Astrocyte of the hippocampus (primary cell): ENCODE measurements at regions not wholly inside any gene's neighbourhood (a gene's known extent, or its start where the extent isn't known, plus 50 kb on each side); places are given as distances from the start of the nearest gene placed in this dataset.

Experiments
- DNase-seq: peaks from one replicate; pipeline ENCODE4 v3.0.0; 2011; ENCODE audit warnings: low read depth, low spot score

DNA sequence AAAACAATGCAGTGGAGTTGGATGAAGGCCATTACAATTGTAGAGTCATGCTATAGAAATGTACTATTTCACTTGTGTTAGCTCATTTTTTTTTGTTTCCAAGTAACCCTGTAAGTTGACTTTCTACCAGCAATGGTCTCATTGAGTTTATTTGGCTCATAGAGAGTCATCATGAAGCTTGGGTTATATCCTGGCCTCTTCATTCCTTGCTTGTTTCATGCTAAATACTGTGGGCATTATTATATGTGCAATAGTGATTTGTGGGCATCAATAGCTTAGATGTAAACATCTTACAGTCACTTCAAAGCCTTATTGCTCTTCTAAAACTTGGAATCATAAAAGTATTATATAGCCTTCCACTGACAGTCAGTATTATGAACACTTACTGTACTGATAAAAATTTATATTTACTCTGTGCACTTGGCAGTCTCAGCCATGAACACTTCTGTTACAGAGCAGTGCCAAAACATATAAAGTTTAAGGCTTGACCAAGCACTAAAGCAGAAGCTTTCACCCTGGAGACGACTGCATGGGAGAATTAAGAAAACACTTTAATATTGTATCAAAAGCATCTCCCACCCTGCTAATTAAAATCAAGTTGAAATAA, 751.2 kb downstream of the SATB2 start:
- DNase-seq, result peak; percentile 7

DNA sequence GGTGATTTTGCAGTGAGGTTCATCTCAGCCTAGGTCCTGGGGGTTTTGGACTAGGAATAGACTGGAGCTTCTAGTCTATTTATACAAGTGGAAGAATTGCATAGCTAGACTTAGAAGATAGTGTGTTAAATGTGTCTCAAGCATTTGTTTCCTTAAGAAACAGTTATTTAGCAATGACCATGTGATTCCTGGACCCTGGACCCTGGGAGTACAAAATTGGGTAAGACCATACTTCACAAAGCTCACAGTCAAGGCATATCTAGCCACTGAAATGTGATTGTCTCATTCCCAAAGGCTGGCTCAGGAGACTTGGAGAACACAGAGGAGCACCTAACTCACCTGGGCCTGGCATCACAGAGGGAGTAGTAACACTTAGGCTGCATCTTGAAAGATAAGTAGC, 754.5 kb downstream of the SATB2 start:
- no peak for DNase-seq

DNA sequence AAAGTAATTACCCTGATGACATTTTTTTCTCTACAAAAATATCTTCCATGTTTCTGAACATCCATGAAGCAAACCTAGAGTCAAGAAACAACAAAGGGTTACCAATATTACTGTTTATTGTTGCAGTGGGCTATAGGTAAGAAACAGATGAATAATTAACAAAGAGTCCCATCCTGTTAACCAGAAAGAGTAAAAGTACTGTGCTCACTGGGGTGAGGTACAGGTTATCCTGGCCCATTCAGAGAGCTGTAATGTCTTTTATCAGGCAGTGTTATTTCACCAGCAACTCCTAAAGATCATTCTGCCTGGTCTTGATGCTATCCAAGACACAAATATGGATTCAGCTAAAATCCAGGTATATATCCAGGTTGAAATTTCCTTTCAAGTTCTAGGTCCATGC, 754.9 kb downstream of the SATB2 start:
- no peak for DNase-seq

DNA sequence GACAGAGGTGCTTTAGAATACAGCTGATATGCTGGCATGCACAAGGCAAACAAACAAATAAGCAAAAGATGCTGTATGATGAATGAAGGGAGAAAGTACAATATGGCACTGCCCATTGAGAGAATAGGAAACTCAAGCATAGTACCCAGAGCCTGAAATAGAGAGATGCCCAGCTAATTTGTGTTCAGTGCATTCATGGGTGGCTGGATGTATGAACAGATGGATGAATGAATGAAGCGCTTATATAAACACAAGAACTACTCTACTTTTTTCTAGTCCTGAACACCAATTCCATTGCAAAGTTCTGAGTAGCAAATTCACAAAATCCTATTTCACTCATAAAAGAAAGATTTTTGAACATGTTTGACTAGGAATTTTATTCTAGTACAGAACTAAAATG, 756.3 kb downstream of the SATB2 start:
- DNase-seq, result no peak

DNA sequence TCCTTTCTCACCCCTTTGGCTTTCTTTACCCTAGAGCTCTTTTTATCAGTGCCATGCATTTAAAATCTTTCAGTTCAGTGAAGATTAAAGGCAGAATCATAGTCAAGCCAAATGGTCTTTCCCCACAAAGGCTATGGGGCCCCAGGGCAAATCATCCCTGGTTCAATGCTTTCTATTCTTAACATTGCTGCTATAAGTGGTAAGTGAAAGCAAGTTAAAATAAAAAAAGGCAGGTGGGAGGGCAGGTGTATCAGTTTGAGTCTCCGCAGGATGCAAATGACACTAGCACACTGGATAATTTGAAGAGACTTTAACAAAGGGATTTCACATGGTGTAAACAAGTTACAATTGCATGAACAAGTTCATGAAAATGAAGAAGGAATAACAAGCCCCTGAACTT, 757.4 kb downstream of the SATB2 start:
- DNase-seq, result no peak

DNA sequence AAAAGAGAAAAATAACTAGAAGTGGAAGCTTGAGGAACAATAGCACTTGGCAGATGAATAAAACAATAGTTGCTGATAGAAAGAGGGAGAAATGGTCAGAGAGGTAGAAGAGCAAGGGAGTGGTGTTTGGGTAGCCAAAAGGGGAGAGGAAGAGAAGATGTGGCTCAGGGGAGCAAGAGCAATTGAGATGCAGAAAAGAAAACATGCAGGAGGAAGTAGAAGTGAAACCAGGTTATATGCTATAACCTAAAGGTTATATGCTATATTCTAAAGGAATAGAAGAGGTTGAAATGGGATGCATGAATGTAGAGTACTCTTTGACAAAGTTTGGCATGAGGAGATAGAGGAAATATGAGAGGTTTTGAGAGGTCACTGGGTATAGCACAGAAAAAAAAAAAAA, 759.5 kb downstream of the SATB2 start:
- DNase-seq, result no peak

DNA sequence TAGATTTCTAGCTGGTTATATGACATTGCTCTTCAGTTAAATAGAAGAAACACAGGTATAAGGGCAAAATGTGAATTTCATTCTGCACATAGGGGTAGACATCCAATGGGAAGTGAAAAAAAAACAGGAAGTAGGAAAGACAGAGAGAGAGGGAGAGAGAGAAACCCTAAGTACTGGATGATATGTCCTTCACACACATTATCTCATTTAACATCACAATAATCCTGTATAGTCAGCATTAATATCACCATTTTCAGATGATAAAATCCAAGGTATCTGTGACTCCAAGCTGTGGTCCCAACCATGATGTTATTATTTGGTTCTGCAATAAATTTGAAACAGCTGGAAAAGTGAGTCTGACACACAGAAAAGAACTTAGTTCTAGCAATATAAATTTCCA, 759.9 kb downstream of the SATB2 start:
- DNase-seq, result no peak

DNA sequence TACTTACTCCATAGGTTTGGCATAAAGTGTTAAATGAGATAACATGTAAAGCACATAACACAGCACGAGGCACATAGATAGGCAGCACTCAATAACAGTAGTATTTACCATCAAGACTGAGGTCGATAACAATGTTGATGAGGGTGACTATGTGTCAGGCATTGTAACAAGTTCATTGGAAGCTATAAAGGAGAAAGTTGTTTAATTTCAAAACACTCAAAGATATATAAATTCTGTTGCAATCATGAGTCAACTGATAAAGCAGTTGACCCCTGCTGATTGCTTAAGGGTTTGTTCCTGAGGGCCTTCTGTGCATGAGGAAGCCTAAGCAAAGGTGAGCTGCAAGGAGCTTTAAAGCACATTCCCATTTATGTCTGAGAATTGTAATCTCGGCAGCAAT, 760.5 kb downstream of the SATB2 start:
- DNase-seq, result no peak

DNA sequence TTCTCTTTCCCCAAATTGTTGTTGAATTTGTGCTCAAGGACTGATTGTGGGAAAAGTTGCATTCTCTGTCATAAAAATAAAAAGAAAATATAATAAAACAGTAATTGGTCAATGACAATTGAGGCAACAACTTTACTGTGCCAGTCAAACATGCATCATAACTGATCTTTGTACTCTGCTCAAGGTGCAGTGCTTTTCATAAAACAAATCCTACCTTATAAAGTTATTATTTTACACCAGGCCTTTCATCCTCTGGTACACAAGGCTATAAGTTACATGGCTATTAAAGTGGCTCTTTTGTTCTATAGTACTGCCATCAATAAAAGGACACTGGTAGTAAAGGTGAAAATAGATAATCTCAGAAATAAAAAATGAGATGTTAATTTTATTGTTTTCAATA, 761.9 kb downstream of the SATB2 start:
- no peak for DNase-seq

DNA sequence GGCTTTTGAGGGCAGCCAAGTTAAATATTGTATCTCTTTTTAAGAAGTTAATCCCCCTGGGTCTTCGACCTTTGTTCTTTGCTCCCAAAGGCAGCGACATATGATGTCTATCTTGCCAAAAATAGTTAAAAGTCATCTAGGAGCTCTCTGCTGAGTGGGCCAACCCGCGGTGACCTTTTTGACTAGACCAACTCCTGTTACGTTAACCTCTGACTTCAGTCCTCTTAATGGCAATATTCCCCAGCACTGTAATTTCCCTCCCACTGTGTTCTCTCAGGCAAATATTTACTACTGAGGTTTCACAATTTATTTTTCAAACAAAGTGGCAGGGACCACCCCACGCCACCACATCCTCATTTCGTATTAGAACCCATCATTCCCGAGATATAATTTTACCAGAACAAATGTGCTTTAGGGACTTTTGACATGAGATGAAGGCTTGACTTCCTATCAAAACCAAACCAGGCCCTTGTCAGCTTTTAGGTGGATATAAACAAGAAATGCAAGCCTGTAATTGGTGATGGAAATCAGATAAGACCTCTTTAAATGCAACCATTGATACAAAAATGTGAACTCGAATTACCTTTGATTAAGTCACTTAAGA, 764.7 kb downstream of the SATB2 start:
- no peak for DNase-seq

DNA sequence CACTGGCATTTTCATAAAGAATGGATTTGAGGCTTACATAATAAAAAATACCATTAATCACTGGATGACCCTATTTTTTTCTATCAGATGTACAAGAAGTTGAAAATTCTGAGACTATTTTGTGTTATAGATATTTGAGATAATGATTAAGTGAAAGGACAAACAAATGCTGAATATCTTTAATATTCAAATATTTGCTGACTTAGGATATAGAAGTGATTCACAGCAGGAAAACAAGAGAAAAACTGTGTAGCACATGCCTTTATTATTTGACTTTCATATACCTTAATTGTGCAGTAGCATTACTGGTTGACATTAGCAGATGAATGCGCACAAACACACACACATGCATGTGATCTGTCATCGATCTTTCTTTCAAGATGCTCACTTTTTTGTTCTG, 766.5 kb downstream of the SATB2 start:
- no peak for DNase-seq

DNA sequence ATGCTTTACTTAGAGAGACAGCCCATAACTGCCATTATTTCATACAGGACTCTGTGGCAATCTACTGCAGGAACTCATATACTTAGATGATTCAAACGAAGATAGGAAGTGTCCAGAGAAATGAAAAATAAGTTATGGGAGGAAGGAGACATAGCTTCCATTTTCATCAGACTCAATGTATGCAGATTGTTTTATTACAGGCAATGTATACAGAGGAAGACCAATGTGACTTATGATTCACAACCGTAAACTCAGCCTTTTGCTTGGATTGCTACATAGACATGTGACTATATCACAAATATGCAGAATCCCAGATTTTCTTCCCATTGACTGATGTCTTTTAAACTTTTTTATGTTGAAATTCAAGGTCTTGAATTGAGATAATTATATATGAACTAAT, 793.4 kb downstream of the SATB2 start:
- DNase-seq, result no peak

DNA sequence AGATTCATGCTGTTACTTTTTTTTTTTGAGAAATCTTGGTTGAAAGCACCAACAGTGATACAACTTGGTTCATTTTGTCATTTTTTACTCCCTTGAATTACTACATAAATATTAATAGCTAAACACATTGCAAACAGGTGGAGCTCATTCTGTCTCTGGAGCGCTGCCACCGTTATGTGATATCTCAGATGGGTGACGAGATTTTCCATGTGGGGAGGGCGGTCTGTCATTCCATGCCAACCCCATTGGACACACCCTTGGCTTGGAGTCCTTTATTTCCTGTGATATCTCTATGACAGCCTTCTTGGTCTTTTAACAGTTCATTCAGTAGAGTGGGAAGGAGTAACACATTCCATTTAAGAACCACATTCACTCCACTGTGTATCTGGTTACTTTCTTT, 794.8 kb downstream of the SATB2 start:
- no peak for DNase-seq

DNA sequence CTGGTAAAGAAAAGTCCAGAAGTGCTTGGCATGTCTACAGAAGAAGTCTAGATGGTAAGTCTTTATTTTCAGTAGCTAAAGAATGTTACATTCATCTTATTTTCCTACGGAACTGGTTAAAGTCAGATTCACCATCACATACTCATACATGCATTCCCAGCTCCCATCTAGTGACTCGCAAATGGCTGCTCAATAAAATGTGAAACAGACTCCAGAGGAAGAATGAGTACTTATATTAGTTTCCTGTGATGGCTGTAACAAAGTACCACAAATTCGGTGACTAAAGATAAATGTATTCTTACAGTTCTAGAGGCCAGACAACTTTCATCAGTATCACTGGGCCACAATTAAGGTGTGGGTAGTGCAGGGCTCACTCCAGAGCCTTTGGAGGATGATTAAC, 797.2 kb downstream of the SATB2 start:
- DNase-seq, result no peak

DNA sequence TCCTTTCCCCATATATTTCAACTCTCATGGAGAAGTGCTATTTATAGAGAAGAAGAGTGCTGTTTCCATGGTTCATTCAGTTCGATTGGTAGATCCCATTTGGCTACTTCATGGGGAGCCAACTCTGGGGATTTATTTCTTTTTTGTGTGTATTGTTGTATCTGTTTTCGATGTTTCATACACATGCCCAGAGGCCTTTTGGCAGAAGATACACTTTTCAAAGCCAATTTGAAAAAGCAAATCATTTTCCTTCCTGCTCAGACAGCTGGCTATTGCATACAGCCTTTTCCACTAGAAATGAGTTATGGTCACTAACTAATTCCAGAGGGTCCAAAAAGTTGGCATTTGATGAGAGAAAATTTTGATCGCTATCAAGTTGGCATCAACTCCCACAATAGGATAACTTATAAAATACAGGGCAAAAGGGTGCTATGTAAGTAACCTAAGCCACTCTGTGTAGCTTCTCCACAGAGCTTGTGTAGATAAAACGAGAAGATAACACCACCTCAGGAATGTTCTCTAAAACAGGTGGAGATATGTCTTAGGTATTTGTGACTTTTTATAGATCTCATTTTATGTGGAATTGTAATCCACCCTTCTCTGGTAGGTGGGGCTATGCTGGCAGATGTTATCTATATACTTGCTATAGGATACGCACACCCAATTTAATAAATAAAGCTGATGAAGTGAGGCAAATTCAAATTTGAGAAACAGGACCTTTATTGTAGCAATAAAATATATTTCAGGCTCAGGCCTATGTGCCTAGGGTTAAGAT, 798.5 kb downstream of the SATB2 start:
- no peak for DNase-seq

DNA sequence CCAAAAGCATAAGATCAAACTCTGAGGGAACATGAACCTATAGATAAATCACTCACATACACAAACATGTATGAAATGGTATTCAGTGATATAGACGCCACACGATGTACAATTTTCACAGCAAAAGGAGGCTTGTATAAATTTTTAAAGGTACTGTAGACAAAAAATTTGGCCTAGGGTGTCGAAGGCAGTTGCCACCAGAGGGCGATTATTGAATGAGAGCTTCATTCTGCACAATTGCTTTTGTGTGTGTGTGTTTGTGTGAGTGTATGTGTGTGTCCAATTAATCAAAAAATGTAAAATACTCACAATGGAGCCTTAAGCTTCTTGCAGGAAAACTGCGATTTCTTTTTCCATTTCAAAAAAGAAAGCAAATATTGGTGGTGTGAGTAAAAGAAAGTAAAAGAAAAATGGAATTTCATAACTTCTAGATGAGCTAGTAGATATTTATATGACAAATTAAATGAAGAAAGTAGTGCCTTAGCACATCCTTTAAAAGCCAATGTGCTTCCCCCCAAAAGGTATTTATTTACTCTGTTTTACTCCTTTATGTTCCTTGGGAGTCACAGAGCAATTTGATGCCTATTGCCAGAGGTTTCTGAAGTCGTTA, 800.1 kb downstream of the SATB2 start:
- DNase-seq, result peak; percentile 53

DNA sequence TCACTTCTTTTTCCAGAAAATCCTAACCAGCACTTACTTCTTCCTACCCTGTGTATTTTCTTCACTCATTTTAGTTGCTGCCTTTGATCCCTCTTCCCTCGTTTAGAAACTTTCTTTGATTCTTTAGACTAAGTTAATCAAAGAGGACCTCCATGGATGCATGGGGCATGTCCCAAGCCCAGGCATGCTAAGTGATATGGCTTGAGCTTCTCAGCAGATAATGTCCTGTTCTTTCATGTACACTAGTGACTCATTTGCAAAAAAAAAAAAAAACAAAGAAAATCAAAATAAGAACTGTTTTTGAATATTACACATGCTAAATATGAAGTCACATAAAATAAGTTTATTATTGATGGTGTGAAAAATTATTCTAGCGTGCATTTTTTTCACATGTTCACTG, 800.9 kb downstream of the SATB2 start:
- no peak for DNase-seq

DNA sequence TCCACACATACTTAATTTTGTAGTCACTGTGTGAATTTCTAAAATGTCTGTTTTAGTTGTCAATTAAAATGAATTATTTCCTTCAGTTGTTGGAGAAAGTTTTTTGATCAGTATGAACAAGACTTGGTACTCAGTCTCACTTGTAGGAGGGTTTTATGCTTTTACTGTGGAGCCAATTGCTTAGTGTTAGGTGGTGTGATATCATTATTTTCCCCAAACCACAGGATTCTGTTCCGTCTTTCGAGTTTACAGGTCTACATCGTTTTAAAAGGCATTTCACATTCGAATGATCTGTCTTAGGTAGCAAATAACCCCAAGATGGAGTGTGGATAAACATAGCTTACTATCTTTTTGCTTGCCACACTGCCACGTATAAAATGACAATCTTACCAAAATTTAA, 803.1 kb downstream of the SATB2 start:
- no peak for DNase-seq

DNA sequence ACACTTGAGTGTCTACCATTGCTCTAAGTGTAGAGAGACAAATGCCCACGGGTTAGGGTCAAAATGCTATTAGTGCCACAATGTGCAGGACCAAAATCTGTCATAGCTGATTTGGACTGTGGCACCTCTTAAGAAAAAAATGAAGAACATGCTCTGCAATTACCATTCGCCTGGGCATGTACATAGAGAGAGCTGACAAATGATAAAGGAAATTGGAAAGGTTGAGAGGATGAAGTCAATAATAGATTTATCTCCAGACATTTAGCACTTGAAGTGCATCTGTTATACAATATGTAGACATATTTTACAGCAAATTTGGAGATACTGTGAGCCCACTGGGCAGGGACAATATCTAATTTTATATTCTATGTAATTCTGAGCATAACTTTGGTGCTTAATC, 804.4 kb downstream of the SATB2 start:
- no peak for DNase-seq

DNA sequence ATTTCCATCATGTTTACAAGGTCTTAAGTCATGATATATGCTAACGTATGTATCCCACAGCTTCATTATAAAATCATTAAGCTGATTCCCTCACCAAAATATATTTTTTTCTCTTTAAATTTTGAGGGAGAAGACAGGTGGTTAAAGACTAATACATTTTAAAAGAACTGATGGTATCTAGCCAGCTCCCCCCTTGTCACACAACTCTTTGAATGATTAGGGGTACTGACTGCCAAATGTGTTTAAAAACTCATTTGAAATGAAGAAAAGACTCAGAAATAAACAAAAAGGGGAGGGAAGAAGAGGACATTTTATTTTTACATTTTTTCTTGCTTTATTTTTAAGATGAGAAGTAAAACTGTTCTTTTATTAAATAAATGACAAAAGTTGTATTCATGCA, 805.3 kb downstream of the SATB2 start:
- DNase-seq, result no peak

DNA sequence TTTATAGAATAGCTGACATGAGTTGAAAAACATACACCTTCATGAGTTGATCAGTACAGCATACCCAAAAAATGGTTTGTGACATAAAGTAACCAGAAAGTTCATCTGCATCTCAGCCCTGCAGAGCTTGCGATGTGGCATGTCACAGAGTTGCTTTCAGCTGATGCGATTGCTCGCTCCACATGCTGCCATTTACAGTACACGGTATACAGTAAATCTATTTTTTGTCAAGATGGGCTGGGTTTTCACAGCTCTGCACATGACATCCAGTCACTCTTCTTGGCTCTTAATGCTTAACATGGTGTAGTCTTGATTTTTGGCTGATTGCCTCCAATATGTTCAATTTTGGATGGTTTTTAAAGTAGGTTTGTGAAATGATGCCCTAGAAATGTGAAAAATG, 811.9 kb downstream of the SATB2 start:
- no peak for DNase-seq

DNA sequence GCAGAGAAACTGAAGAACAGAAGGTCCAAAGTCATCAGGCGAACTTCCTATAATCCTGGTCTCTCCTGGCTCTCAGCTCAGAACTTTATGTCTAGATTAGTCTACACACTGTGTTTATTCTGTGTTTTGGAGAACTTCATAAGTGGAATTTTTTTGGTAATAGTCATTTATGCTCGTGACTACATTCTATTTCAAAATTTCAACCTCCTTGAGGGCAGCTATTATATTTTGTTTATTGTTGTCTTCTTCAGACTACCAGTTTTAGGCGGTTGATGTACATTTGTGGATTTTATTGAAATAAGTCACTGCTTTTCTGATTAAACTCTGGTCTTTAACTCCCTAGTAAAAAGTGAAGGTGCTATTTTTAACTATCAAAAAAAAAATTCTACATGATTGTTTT, 816.6 kb downstream of the SATB2 start:
- DNase-seq, result no peak

DNA sequence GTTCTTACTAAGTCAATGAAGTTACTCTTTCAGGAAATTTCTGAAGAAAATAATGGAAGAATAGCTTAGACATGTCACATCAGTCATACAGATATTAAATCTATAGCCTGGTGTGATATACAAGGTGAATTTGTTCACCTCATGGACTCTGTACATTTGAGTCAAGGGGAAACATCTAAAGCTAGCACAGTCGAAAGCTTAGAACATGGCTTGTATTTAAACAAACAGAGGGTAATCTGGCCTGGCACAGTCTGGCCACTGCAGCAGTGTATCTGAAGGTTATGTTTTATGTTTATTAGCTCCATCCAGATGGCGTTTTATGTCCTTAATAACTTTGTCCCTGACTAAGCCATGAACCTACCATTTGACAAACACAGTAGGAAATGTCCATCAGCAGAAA, 817.3 kb downstream of the SATB2 start:
- DNase-seq, result no peak
